Activated CD8-positive, alpha-beta memory T cell treated with anti-CD3 and anti-CD28 coated beads, Interleukin-2, amount 50 U/mL, for 24 hours (primary cell): ENCODE measurements at regions not wholly inside any gene's neighbourhood (a gene's known extent, or its start where the extent isn't known, plus 50 kb on each side); places are given as distances from the start of the nearest gene placed in this dataset.

ENCODE experiments used
- DNase-seq: peaks from one replicate; pipeline ENCODE4 v3.0.0-alpha.2; 2020; ENCODE audit errors: extremely low read depth

DNA sequence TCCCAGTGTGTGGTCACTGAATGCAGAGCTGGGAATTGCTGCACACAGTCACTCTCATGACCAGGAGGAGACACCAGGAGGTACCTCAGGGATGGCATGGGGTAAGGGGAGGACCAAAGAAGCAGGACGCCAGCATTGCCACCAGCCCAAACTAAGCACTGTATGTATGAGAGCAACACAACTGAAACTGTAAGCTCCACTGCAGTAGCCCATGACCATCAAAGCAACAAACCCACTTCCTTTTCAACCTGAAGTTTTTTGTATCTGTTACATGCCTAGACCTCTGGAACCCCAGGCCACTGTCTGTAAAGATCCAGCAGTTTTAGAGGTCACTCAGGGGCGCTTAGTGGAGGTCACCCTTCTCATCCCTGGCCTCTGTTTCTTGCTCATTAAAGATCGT lies 164.3 kb downstream of the SETD4 start:
- no peak for DNase-seq

DNA sequence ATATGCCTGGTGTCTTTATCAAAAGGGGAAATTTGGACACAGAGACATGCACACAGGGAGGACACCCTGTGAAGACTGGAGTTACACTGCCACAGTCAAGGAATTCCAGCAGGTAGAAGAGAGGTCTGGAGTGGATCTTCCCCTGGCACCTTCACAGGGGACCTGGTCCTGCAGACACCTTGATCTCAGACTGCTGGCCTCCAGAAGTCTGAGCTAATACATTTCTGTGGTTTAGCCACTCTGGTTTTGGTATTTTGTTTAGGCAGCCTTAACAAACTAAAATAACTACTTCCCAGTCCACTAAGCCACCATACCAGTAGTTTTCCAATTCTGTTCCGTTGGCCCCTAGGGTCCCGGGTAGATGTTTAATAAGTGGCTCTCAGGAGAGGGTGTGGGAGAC lies 164.7 kb downstream of the SETD4 start:
- no peak for DNase-seq

DNA sequence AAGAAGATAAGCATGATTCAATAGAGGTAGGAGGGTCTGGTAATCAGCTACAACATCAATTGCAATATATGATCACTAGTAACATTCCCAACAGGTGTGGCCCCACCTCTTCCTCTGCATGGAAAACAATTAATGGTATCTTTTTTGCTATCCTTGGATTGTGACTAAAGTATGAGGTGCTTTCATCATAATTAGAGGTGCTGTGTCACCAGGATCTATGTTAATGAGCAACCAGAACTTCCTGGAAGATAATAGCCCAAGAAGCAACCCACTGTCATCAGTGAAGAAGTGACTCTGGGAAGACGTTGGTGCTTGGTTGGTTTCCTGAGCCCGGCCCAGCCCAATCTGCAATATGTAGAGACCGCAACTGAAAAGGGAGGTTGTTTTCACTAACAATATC lies 167.2 kb downstream of the SETD4 start:
- no peak for DNase-seq

DNA sequence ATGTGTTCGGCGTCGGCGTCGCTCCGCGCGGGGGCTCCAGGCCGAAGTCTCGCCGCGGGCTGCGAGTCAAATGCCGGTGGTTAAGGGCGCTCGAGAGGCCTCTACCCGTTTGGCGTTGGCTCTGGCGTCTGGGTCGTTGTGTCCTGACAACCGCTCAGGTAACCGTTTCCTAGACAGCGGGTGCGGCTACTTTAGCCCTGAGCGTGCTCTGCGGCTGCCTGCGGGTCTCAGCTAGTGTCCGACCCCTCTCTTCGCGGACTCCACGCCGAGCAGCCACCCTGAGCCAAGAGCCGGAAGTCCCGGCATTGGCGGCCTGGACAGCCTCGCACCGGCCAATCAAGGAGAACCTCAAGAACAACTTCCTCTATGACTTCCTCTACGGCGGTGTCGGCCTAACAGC lies 173.4 kb downstream of the SETD4 start:
- DNase-seq, result no peak

DNA sequence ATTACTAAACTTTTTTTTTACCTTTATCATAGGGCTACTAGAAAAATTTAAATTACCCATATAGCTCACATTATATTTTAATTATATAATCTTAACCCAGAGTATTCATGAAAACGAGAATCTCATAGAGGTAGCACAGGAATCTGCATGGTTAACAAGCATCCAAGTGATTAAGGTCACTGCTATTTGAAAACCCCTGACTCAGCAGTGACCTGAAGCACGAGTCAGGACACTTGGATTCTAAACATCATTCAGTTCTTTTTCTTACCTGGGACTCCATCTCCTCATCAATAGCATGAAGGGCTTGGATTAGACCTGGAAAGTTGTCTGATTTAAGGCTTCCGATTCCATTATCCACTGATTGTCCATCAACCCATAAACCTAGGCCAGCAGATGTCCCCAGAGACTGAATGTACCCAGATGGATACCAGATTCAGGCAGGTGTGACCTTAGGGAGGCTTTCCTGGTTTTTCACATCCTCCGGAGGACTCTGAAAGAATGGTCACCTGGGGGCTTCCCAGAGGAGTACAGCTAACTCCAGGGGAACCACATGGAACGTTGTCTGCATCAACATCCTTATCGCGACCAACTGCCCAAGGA lies 174.3 kb downstream of the SETD4 start:
- no peak for DNase-seq

DNA sequence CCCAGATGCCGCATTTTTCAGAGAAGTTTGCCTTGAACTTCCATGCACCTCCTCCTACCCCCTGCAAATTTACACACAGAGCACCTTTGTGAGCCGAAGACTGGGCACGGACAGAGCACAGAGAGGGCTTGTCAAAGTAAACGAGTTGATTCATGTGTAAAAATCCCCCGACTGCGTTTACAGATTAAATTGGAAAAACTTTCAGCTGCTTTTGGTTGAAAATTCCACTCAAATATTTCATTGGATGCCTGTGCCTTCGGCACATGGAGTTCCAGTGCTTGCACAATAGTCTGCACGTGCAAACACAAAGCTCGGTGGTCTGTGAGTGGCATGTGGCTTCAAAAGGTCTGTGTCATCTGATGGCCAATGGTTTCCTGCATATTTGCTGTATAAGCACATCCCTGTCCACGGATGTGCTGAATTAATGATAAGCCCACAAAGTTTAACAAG lies 177.5 kb downstream of the SETD4 start:
- no peak for DNase-seq

DNA sequence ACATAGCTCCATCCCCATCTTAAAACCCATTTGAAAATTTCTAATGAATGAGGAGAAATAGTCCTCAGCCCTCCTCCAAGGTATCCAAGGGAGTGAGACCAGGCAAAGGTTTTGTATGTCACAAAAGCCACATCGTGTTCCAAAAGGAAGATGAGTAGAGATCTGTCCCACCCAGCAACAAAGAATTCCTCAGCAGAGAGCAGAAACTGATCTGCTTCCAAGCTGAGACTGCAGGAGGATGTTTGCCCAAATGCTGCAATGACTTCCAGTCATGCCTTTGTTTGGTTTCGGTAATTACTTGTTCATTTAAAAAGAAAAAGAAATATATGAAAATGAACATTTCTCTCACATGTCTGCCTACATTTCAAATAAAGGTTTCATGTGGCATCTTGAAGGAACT lies 186.9 kb downstream of the SETD4 start:
- DNase-seq, result no peak

DNA sequence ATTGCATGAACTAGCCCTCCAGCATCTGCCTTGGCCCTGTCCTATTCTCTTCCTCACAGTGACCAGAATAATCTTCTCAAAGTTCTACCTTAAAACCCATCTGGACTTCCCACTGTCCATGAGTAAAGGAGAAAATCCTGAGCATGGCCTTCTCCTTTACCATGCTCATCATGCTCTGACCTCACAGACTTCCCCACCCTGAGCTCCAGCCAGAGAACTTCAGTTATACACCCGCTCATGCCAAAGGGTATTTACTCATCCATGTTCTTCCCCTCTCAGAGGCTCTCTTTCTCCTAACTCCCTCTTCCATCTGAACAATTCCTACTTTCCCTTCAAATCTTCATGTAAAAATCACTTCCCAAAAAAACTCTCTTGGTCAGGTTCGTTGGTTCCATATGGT lies 188.4 kb downstream of the SETD4 start:
- no peak for DNase-seq

DNA sequence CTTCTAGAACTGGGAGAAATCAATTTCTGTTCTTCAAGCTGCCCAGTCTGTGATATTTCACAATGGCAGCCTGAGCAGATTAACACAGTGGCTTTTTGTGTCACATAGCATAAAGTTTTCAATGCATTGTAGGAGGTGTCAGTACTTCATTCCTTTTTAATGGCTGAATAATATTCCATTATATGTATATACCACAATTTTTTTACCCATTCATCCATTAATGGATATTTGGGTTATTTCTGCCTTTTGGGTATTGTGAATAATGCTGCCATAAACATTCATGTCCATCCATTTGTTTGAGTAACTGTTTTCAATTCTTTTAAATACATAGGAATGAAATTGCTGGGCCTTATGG lies 191.5 kb downstream of the SETD4 start:
- no peak for DNase-seq

DNA sequence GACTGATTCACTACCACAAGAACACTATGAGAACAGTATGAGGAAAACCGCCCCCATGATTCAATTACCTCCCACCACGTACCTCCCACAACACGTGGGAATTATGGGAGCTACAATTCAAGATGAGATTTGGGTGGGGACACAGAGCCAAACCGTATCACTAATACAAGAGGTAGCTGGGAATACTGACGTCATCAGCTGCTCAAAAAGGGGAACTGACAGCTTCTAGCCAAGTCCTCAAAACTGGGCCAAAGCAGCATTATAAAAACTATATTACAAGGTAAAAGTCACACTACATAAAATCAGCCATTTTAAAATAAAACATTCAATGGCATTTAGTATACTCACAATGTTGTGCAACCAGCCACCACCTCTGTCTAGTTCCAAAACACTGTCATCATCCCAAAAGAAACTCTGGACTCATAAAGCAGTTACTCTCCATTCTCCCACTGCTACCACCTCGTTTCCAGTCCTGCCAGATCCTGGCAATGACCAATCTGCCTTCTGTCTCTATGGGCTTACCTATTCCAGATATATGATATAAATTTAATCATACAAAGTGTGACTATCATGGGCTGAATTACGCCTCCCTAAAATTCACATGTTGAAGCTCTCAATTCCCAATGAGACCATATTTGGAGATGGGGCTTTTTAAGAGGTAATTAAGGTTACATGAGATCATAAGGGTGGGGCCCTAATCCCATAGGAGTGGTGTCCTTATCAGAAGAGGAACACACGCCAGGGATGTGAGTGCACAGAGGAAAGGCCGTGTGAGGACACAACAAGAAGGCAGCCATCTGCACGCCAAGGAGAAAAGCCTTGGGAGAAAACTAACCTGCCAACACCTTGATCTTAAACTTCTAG lies 192.1 kb downstream of the SETD4 start:
- DNase-seq, result no peak

DNA sequence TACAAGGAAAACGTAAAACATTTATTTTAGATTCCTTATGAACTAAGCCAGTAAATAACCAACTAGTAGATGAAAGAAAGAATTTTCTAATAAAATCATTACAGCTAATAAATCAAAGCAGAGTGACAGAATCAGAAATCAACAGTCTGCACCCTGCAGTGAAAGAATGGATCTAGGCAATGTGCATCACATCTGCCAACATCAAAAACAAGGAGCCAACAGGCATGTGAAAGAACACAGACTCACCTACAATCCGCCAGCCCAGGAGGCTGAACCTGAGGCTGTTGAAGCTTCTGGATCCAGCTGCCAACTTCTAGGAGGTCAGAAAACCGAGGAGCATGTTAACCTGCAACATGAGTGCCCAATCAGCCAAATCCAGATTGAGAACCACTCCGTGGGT lies 196.3 kb downstream of the SETD4 start:
- DNase-seq, result no peak

DNA sequence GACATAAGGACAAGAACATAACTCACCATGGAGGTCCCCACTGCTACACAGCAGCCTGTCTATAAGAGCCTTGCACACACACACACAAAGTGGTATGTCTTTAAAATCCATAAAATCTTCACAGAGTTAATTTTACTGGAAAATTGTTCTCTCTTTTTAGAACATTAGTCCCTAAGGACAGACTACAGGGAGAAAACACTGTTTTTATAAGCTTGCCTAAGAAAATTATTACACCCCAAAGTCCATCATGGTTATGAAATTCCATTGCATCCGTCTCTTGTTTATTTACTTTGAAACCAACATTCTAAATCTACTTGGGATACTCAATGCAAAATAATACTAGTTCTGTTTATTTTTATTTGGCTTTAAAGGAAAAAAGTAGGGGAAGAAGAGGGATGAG lies 197.4 kb downstream of the SETD4 start:
- DNase-seq, result no peak

DNA sequence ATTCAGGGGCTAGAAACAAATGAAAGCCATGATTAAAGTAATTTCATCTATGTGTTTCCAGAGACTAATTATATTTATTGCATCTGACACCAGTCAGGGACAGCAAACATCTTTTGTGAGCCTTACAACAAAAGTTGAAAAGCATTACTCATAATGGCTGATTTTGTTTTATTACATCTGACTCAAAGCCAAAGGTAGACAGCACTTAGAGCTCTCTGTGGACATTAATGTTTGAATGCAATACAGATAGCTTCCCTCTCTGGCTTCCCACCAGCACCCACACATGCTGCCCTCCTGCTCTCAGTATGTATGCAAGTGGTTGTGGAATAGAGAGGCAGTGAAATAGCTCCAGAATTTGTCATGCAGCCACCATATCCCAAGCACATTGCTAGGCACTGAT lies 198.7 kb downstream of the SETD4 start:
- DNase-seq, result no peak

DNA sequence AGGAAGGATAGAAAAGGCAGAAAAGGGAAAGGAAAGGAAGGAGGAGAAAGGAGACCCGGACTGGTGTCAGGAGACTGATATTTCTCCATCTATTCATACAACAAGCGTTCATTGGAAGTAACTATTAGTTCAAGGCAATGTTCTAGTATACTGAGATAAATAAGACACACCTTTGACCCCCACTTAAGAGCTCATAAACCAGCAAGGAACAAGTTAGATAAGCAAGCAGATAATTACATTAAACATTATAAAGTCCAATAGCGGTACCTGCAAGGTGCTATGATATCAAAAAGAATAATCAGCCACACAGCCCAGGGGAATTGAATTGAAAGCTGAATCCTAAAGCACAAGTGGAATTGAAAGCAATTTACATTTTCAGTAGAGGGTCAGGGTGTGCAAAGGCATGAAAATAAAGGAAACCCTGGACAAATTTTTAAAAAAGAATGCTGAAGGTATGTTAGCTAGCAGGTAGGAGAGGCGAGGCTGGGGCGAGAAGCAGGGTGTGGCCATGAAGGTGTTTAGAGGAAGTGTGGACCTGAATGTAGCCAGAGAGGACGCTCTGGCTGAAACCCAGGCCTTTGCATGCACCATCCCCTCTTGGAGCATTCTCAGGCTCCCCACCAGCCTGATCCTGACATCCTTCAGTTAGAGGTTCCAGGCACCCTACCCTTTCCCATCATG lies 200.0 kb downstream of the SETD4 start:
- DNase-seq, result no peak

DNA sequence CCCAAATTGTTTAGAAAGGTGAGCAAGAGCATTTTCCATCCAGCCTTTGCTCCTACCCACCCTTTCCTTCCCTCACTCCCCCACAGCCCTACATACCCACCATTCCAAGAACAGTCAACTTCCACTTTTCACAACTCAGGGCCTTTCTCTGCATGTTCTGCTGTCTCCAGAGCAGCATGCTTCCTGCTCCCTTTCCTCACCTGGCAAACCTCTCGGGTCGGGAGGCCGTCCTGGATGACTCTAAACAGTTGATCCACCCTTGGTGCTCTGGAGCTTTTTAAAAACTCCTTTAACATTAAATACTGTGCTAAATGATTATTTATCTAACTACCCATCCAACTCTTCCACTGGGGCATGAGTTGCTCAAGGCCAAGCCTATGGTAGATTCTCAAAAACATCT lies 200.6 kb downstream of the SETD4 start:
- DNase-seq, result no peak

DNA sequence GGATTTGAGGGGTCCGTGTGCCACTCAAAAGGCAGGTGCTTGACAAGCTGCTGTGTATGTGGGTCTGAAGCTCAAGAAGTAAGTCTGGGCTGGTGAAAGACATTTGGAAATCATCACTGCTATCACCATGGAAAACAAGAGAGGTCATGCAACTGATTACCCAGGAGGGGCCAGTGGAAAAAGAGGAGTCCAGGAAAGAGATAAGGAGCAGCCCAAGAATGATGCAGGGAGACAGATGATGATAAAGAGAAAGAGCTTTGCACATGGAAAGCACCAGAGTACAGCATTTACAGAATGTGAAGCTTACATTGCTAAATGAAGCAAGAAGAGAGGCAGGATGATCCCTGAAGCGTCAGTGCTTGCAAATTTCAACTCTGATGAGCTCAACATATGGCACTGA lies 203.2 kb downstream of the SETD4 start:
- no peak for DNase-seq

DNA sequence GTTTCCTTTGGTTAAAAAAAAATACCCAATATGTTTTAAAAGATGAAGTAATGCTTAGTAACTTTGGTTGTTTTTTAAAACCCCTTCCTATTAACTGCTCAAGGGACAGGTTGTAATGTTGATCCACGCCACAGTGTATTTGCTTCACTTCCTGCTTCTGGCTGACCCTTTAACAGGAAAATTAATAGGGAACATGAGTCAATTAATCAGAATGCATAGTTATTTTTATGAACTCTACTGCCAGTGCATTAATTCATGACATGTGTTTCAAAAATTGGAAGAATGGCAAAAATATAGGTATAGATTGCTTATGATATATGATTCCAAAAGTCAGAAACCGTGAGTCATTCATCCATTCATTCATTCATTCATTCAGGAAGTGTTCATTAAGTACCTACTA lies 204.8 kb downstream of the SETD4 start:
- DNase-seq, result no peak

DNA sequence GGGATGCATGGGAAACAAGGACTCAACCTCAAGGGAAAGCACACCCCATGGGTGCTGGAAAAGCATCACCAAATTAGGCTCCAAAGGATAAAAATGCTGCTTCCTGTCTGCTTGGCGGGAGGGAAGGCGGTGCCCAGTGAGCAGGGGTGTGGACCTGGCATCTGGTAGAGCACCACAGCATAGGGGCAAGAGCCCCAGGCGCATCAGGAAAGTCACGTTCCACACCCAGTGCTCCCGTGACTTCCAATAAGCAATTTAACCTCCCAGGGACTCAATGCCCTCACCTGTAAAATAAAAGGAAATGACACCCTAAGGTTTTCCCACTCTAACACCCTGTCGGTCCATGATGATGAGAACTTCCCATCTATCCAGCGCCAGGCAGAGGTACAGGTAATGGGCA lies 206.0 kb downstream of the SETD4 start:
- no peak for DNase-seq

DNA sequence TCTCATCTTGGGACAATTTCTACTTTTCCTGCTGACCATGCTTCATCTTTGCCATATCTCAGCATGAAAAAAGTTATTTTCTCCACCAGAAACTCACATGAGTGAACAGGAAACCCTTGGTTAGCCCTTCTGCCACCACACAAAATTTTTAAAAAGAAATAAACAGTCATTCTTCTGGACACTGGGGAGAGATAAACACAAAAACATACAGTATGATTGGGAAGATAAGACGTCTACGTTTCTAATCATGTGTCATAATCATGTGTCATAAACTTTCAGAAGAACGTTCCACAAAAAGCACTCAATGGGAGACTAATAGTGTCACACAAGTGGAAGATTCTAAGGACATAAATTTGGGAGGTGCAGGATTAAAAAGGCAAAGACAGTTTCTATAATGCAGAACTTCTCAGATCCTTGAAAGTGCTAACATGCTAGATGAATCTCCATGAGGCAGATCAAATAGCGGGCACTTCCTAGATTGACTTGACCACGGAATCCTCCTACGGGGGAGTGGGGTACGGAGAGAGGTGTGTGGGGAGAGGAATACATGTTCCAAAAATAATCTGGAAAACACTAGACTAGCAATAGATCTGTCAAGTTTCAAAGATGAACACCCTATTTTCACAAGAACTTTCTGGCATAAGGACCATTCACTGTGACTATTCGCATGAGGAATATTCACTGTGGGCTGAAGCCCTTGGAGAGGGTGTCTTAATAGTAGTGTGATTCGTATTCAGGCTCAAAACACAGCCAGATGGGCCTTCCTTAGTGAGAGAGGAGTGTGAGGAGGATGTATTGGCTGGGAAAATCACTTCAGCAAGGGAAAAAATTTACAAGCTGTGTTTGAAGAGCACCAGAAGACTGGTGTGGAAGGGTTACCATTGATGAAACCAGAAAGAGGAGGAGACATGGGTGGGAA lies 206.7 kb downstream of the SETD4 start:
- DNase-seq, result no peak

DNA sequence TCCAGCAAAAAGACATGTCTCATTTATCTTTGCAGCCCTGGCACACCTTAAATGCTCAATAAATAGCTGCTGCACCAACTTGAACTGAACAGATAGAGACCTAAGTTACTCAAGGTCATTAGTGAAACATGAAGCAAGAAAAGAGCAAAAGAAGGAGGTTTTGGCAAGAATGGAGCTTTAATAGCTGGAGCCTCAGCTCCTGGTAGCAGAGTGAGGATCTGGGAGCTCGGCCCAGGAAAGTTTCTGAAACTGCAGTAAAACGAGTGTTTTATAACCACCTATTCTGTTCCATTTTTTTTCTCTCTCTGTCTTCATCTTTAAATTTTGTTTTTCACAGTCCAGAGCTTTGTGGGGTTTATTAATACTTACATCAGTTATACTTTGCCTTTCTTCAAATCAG lies 207.5 kb downstream of the SETD4 start:
- DNase-seq, result no peak

DNA sequence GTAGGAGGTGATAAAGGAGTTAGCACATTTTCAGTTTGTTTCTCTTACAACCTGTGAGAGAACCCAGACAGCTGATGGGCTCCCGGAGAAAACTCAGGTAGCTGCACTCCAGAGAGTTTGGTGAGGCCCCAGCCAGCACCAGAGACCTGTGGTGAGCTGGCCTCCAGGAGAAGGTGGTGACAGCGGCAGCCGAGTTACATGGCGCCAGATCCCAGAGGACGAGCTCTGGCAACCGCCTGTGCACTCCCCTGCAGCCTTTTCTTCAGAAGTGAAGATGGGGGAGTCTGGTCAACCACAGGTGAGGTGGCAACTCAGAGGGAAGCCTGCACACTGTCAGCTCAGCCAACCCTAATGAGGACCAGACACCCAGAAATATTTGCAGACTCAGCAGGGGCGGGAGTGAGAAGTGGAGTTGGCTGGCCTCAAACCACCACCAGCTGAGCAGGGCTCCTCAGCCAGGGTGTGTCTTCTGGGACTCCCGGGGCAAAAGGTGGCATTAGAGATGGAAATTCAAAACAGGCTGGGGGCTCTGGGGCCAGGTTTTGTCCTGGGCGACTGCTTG lies 209.7 kb downstream of the SETD4 start:
- no peak for DNase-seq

DNA sequence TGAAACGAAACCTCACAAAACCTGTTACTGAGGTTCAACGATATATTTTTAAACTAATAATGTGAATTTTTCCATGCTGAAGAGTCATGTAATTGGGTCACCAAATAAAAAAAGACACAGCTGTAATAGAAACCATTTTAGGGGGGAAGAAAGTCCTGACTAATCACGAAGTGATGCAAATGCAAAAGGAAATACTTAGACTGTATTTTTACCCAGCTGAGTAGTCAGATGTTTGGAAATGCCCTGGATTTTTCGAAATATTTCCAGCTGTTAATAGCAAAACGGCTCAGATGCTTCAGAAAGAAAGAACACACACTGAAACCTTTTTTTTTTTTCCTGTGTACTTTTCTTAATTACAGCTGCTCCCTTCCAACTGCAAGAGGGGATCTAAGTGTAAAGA lies 210.3 kb downstream of the SETD4 start:
- no peak for DNase-seq
